Mesendoderm (in vitro differentiated cells): ENCODE measurements at regions not wholly inside any gene's neighbourhood (a gene's known extent, or its start where the extent isn't known, plus 50 kb on each side); places are given as distances from the start of the nearest gene placed in this dataset.

ENCODE experiments used
- DNase-seq: peaks from one replicate; pipeline ENCODE4 v3.0.0; 2013
- H2AK5ac ChIP-seq: 2 replicates; pipeline ENCODE4 v1.6.1; 2013; ENCODE audit warnings: low read length, inconsistent platforms
- H2BK120ac ChIP-seq: 2 replicates; pipeline ENCODE4 v1.6.1; 2013; ENCODE audit warnings: low read depth, mild to moderate bottlenecking, low read length, moderate library complexity, mixed read lengths
- H2BK15ac ChIP-seq: replicated peaks from 2 replicates; pipeline ENCODE4 v1.6.1; 2013; ENCODE audit warnings: low read depth, mild to moderate bottlenecking, moderate library complexity
- H2BK5ac ChIP-seq: 2 replicates; pipeline ENCODE4 v1.6.1; 2013; ENCODE audit warnings: low read length, inconsistent platforms
- H3K18ac ChIP-seq: 2 replicates; pipeline ENCODE4 v1.6.1; 2013; ENCODE audit warnings: mild to moderate bottlenecking, low read length, mixed read lengths
- H3K23ac ChIP-seq: one replicate; pipeline ENCODE4 v1.6.1; 2013; ENCODE audit warnings: low read length
- H3K27ac ChIP-seq: 2 replicates; pipeline ENCODE4 v1.5.1; 2013; ENCODE audit warnings: low read depth, mild to moderate bottlenecking, inconsistent platforms, low read length, moderate library complexity
- H3K27me3 ChIP-seq: 2 replicates; pipeline ENCODE4 v1.6.1; 2013; ENCODE audit warnings: low read length, control low read depth, mild to moderate bottlenecking, inconsistent platforms; ENCODE audit not compliant: insufficient read depth, poor library complexity
- H3K36me3 ChIP-seq: 2 replicates; pipeline ENCODE4 v1.6.1; 2013; ENCODE audit warnings: low read length, inconsistent platforms; ENCODE audit not compliant: control insufficient read depth, insufficient read depth
- H3K4ac ChIP-seq: one replicate; pipeline ENCODE4 v1.6.1; 2013; ENCODE audit warnings: low read depth, mild to moderate bottlenecking, low read length, moderate library complexity
- H3K4me1 ChIP-seq: 2 replicates; pipeline ENCODE4 v1.6.1; 2013; ENCODE audit warnings: low read depth, low read length, inconsistent platforms; ENCODE audit not compliant: control insufficient read depth
- H3K4me2 ChIP-seq: 2 replicates; pipeline ENCODE4 v1.6.1; 2013; ENCODE audit warnings: low read length
- H3K4me3 ChIP-seq: 2 replicates; pipeline ENCODE4 v1.5.1; 2013; ENCODE audit warnings: mild to moderate bottlenecking, low read length
- H3K56ac ChIP-seq: one replicate; pipeline ENCODE4 v1.6.1; 2013; ENCODE audit warnings: low read length
- H3K79me1 ChIP-seq: 2 replicates; pipeline ENCODE4 v1.6.1; 2013; ENCODE audit warnings: low read length, inconsistent platforms
- H3K79me2 ChIP-seq: 2 replicates; pipeline ENCODE4 v1.6.1; 2013; ENCODE audit warnings: mild to moderate bottlenecking, low read length; ENCODE audit not compliant: control insufficient read depth, insufficient read depth
- H3K9ac ChIP-seq: 2 replicates; pipeline ENCODE4 v1.6.1; 2013; ENCODE audit warnings: low read length, inconsistent platforms
- H4K5ac ChIP-seq: one replicate; pipeline ENCODE4 v1.6.1; 2013; ENCODE audit warnings: low read length
- H4K8ac ChIP-seq: one replicate; pipeline ENCODE4 v1.6.1; 2013; ENCODE audit warnings: low read depth, mild to moderate bottlenecking, control low read depth, low read length, moderate library complexity
- WGBS: extraction: QIAGEN DNeasy Blood & Tissue Kit; methylation state at CpG from one replicate; pipeline ENCODE4 v1.1.7; 2013; ENCODE audit warnings: low lambda C conversion rate, missing lambda C conversion rate; ENCODE audit not compliant: insufficient coverage; ENCODE audit errors: extremely low coverage; 5-methylcytosine and 5-hydroxymethylcytosine counted together

- H3K4me1 ChIP-seq, result peaks cover 3% of the 10 kb centered on the region
- H3K36me3 ChIP-seq, result no peaks in the 10 kb centered on the region
- H3K56ac ChIP-seq, result no peak overlapping the region
- H4K5ac ChIP-seq, result no peak overlapping the region
- no peak overlapping the region for H3K18ac ChIP-seq
- no peak overlapping the region for H4K8ac ChIP-seq
- H3K79me1 ChIP-seq, result no peaks in the 10 kb centered on the region
- H3K23ac ChIP-seq, result no peak overlapping the region
- H3K79me2 ChIP-seq, result no peaks in the 10 kb centered on the region
- no peak overlapping the region for H2BK5ac ChIP-seq
- no peak for DNase-seq
- H3K4me2 ChIP-seq, result no peak overlapping the region
- no peak overlapping the region for H3K4me3 ChIP-seq
- WGBS, result no CpG with 5 or more reads among the region's 3 CpGs
- H3K27me3 ChIP-seq, result no peaks in the 10 kb centered on the region
- H3K4ac ChIP-seq, result no peak overlapping the region
- H2AK5ac ChIP-seq, result no peak overlapping the region
- no peak overlapping the region for H2BK15ac ChIP-seq
- H3K9ac ChIP-seq, result no peak overlapping the region
- no peak overlapping the region for H3K27ac ChIP-seq
- no peak overlapping the region for H2BK120ac ChIP-seq
These were observed 538.0 kb upstream of the ID4 start for GRCh38 chr6:19299129-19299528.

- H3K4me3 ChIP-seq, result no peak overlapping the region
- no peak overlapping the region for H2AK5ac ChIP-seq
- no peaks in the 10 kb centered on the region for H3K79me1 ChIP-seq
- no CpG with 5 or more reads among the region's 2 CpGs for WGBS
- no peak overlapping the region for H4K8ac ChIP-seq
- no peak overlapping the region for H4K5ac ChIP-seq
- H3K23ac ChIP-seq, result no peak overlapping the region
- no peak overlapping the region for H3K4ac ChIP-seq
- no peak overlapping the region for H3K9ac ChIP-seq
- H3K27me3 ChIP-seq, result no peaks in the 10 kb centered on the region
- DNase-seq, result peak; percentile 43
- no peak overlapping the region for H3K56ac ChIP-seq
- H3K4me2 ChIP-seq, result no peak overlapping the region
- H2BK120ac ChIP-seq, result no peak overlapping the region
- H3K27ac ChIP-seq, result no peak overlapping the region
- no peaks in the 10 kb centered on the region for H3K36me3 ChIP-seq
- no peak overlapping the region for H2BK5ac ChIP-seq
- no peak overlapping the region for H3K18ac ChIP-seq
- H2BK15ac ChIP-seq, result no peak overlapping the region
- H3K79me2 ChIP-seq, result no peaks in the 10 kb centered on the region
- H3K4me1 ChIP-seq, result peaks cover 3% of the 10 kb centered on the region
These were observed 535.2 kb upstream of the ID4 start for GRCh38 chr6:19301980-19302379.

DNA sequence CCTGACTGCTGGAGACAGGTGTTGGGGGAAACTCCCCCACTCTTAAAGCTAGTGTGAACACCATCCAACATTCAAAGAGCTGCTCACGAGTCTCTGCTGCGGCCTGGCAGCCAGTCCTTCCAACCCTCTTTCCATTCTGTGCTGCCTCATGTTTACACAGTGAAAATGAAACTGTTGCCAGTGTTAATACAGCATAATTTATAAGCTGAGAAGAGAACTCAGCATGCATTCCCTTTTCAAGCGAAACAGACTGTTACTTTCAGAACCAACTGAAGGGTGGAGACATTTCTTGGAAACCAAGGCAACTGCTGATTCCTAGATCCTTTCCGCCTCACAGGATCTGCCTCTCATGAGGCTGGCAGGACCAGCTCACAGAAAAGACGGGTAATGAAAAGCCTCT is 533.8 kb upstream of the ID4 start:
- Histone ChIP-seq H3K27ac (no peak overlapping the region), H3K79me1 (no peaks in the 10 kb centered on the region), H3K56ac (no peak overlapping the region), H3K4me1 (no peaks in the 10 kb centered on the region), H3K4me3 (no peak overlapping the region), H4K5ac (no peak overlapping the region), H3K27me3 (no peaks in the 10 kb centered on the region), H2AK5ac (no peak overlapping the region), H3K79me2 (no peaks in the 10 kb centered on the region), H3K9ac (no peak overlapping the region), H3K18ac (no peak overlapping the region), H3K36me3 (no peaks in the 10 kb centered on the region), H2BK120ac (no peak overlapping the region), H3K4ac (no peak overlapping the region), H3K23ac (no peak overlapping the region), H2BK15ac (no peak overlapping the region), H3K4me2 (no peak overlapping the region), H2BK5ac (no peak overlapping the region), H4K8ac (no peak overlapping the region)
- WGBS, result no CpG with 5 or more reads among the region's 5 CpGs
- no peak for DNase-seq

DNA sequence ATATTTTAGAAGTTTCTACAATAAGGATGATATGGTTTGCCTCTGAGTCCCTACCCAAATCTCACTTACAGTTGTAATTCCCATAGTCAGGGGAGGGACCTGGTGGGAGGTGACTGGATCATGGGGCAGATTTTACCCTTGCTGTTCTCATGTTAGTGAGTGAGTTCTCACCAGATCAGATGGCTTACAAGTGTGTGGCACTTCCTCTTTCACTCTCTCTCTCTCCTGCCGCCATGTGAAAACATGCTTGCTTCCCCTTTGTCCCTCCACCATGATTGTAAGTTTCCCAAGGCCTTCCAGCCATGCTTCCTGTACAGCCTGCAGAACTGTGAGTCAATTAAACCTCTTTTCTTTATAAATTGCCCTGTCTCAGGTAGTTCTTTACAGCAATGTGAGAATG is 527.5 kb upstream of the ID4 start:
- Histone ChIP-seq H4K8ac (no peak overlapping the region), H3K4ac (no peak overlapping the region), H2BK5ac (no peak overlapping the region), H3K23ac (no peak overlapping the region), H3K4me1 (peaks cover 6% of the 10 kb centered on the region), H2BK15ac (no peak overlapping the region), H3K79me2 (no peaks in the 10 kb centered on the region), H3K56ac (no peak overlapping the region), H3K27ac (no peak overlapping the region), H3K27me3 (no peaks in the 10 kb centered on the region), H2AK5ac (no peak overlapping the region), H3K9ac (no peak overlapping the region), H2BK120ac (no peak overlapping the region), H4K5ac (no peak overlapping the region), H3K4me2 (no peak overlapping the region), H3K79me1 (no peaks in the 10 kb centered on the region), H3K4me3 (no peak overlapping the region), H3K36me3 (no peaks in the 10 kb centered on the region), H3K18ac (no peak overlapping the region)
- WGBS, result no CpG with 5 or more reads among the region's 1 CpG
- DNase-seq, result no peak

- Histone ChIP-seq H3K79me1 (no peaks in the 10 kb centered on the region), H2BK5ac (peak overlapping the region; percentile 97), H3K4me2 (peak overlapping the region; percentile 38), H3K18ac (peak overlapping the region; percentile 90), H3K9ac (peak overlapping the region; percentile 20), H3K4me3 (no peak overlapping the region), H3K36me3 (no peaks in the 10 kb centered on the region), H2AK5ac (no peak overlapping the region), H2BK15ac (no peak overlapping the region), H4K5ac (peak overlapping the region; percentile 72), H3K27ac (peak overlapping the region; percentile 98), H3K56ac (peak overlapping the region; percentile 79), H2BK120ac (no peak overlapping the region), H3K4ac (peak overlapping the region; percentile 87), H3K27me3 (no peaks in the 10 kb centered on the region), H3K4me1 (peaks cover 6% of the 10 kb centered on the region), H3K23ac (no peak overlapping the region), H3K79me2 (no peaks in the 10 kb centered on the region), H4K8ac (no peak overlapping the region)
- WGBS, result no CpG with 5 or more reads among the region's 3 CpGs
- peak; percentile 86 for DNase-seq
These were observed 525.4 kb upstream of the ID4 start for GRCh38 chr6:19311786-19312185.

GRCh38 chr6:19312241-19312978 is 524.8 kb upstream of the ID4 start:
- H3K4me2 ChIP-seq, result peak overlapping the region; percentile 38
- H3K23ac ChIP-seq, result no peak overlapping the region
- H3K27me3 ChIP-seq, result no peaks in the 10 kb centered on the region
- no peak overlapping the region for H3K4ac ChIP-seq
- peak; percentile 98 for DNase-seq
- no CpG with 5 or more reads among the region's 5 CpGs for WGBS
- peak overlapping the region; percentile 98 for H3K27ac ChIP-seq
- H4K5ac ChIP-seq, result peak overlapping the region; percentile 72
- no peak overlapping the region for H2BK120ac ChIP-seq
- H3K4me1 ChIP-seq, result peaks cover 6% of the 10 kb centered on the region
- no peak overlapping the region for H2BK15ac ChIP-seq
- no peak overlapping the region for H3K4me3 ChIP-seq
- H3K79me1 ChIP-seq, result no peaks in the 10 kb centered on the region
- peak overlapping the region; percentile 79 for H3K56ac ChIP-seq
- no peaks in the 10 kb centered on the region for H3K36me3 ChIP-seq
- peak overlapping the region; percentile 11 for H3K9ac ChIP-seq
- no peak overlapping the region for H2AK5ac ChIP-seq
- H2BK5ac ChIP-seq, result peak overlapping the region; percentile 97
- H3K18ac ChIP-seq, result peak overlapping the region; percentile 39
- no peak overlapping the region for H4K8ac ChIP-seq
- H3K79me2 ChIP-seq, result no peaks in the 10 kb centered on the region
